EL (cell line): ENCODE measurements at regions not wholly inside any gene's neighbourhood (a gene's known extent, or its start where the extent isn't known, plus 50 kb on each side); places are given as distances from the start of the nearest gene placed in this dataset.

Experiments used
- DNase-seq: peaks from one replicate; pipeline ENCODE4 v3.0.0-alpha.2; 2016

DNA sequence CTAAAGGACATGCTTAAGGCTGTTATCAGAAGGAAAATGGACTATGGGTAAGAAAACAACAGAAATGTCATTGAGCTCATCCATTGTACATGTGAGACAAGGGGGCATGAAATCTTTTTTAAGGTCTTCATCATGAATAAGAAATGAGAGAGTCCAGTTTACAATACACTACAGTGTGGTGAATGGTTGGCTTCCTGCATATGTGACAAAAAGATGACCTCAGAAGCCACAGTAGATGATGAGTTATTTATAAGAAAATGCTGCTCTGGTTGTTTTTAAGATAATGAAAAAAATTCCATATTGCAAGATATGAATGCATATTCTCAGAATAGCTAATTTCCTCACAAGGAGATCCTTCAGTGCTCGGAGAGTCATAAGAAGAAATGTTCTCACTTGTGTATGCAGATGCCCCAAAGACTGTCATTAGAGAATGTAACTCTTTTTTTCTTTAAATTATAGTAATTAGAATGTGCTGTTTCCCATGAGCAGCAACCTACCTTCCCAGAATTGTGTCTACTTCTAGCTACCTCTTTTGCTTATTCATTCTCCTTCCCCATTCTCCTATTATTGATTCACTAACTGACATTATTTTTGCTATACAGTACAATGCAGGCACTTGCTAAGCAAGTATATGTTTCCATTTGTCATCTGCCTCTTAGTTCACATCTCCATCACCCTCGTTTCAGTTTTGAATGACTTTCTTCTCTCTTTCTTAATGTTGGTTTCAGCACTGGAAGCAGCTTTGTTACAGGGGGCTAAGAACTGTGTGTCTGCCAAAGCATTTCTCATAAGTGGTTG, 152.0 kb upstream of the PEX5L start:
- no peak for DNase-seq

DNA sequence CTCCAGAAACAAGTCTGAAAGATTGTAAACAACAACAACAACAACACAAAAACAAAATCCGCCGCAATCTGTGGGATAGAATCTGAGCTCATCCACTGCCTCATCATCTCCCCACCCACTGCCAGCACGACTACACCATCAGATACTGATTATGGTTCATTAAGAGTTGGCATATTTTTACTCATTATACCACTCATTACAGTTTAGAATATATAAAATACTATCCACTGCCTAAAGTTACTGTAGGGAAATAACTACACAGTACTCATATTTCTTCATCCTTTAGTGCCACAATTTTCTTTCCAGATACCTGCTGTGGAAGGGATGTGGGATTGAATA, 152.5 kb upstream of the PEX5L start:
- DNase-seq, result no peak

DNA sequence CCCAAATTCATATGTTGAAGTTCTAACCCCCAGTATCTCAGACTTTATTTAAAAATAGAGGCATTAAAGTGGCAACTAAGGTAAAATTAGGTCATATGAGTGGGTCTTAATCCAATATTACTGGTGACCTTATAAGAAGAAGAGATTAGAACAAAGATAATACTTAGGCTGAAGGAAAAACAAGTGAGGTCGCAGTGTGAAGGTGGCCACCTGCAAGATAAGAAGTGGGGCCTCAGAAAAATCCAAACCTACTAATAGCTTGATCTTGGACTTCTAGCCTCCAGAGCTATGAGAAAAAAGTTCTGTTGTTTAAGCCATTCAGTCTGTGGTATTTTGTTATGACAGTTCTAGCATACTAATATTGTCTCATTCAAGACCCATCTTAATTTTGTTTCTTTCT, 159.9 kb upstream of the PEX5L start:
- no peak for DNase-seq

DNA sequence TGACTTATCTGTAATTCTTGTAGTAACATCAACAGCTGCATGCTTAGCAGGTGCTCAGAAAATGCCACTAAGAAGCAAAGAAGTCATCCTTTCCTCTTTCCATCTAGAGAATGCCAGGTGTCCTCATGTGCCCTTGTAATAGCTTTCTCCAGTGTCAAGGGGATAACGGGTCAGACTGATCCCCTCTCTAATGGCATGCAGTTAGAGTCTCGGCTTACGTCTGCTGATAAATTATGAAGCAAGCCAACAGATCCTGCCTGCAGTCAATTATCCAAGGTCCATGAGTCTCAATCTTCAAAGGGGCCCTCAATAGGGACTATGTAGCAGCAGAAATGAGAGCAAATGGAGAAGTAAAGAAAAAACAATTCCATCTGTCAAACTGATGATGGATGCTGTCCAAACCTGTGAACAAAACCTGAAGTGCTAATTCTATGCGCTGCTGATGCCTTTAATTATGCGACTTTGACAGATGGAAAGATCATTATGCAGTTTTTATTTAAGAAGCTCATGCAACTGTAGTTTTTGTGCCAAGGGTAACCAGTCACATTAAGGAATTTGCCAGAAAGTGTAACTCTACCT, 162.8 kb upstream of the PEX5L start:
- DNase-seq, result no peak

- no peak for DNase-seq
Measured at GRCh38 chr3:180215866-180216265, 179.1 kb upstream of the PEX5L start.

DNA sequence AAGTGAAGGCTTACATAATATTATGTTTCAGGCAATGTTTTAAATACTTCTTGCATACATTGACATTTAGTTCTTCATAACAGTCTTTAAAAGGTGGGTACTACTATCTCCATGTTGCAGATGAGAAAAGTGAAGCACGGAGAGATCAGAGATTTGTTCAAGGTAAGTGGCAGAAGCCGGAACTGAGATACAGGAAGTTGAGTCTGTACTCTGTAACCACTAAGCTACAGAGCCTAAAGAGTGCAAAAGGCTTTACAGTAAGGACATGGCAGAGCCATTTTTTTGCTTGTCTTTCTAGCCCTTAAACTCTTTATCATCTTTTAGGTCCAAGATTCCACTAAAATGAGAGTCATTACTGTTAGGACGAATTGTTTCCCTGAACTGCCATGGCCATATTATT, 186.5 kb upstream of the PEX5L start:
- no peak for DNase-seq

GRCh38 chr3:180229113-180229512, 192.4 kb upstream of the PEX5L start:
- DNase-seq, result no peak

DNA sequence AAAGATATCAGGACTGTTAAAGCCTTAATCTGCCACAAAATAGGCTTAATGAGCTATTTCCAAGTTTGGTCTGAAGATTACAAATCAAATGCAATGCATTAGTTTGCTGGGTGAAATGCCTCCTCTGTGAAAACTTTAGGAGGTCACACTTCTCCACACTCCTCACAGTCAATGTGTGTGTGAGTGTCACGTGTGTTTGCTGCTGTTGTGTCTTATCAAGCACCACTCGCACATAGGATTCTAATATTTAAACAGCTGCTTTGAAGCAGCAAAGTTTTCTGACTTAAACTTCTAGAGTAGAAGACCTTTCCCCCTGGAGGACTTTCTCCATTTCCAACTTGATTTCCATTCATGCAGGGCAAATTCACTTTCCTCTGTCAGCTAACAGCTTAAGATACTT, 203.2 kb upstream of the PEX5L start:
- DNase-seq, result no peak

- DNase-seq, result no peak
Measured at GRCh38 chr3:180246688-180247195, 210.0 kb upstream of the PEX5L start.

DNA sequence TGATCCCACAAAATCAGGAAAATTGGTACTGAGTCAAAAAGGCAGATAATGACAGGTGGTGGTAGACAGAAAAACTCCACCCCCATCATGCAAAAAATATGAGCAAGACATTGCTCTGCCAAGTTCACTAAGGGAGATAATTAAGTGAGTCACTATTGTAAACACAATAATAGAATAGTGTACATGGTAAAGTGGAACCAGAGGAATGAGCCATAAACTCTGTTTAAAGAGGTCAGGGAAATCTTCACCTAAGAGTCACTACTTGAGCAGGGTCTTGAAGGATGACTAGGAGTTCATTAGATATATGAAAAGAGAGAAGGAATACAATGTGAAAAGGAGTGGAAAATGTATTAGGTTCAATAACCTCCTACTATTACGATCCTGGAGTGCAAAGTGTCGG, 213.4 kb upstream of the PEX5L start:
- DNase-seq, result peak; percentile 35

- no peak for DNase-seq
Measured at GRCh38 chr3:180252683-180253082, 215.9 kb upstream of the PEX5L start.

GRCh38 chr3:180253283-180253682, 216.5 kb upstream of the PEX5L start:
- DNase-seq, result no peak

GRCh38 chr3:180264479-180264878, 227.7 kb upstream of the PEX5L start:
- no peak for DNase-seq

- peak; percentile 24 for DNase-seq
Measured at GRCh38 chr3:180265551-180265950, 228.8 kb upstream of the PEX5L start.

- peak; percentile 9 for DNase-seq
Measured at GRCh38 chr3:180267202-180267843, 230.6 kb upstream of the PEX5L start.

- DNase-seq, result no peak
Measured at GRCh38 chr3:180274536-180274935, 237.8 kb upstream of the PEX5L start.

GRCh38 chr3:180275176-180275575, 238.4 kb upstream of the PEX5L start:
- DNase-seq, result no peak

- peak; percentile 6 for DNase-seq
Measured at GRCh38 chr3:180277041-180277440, 240.3 kb upstream of the PEX5L start.

DNA sequence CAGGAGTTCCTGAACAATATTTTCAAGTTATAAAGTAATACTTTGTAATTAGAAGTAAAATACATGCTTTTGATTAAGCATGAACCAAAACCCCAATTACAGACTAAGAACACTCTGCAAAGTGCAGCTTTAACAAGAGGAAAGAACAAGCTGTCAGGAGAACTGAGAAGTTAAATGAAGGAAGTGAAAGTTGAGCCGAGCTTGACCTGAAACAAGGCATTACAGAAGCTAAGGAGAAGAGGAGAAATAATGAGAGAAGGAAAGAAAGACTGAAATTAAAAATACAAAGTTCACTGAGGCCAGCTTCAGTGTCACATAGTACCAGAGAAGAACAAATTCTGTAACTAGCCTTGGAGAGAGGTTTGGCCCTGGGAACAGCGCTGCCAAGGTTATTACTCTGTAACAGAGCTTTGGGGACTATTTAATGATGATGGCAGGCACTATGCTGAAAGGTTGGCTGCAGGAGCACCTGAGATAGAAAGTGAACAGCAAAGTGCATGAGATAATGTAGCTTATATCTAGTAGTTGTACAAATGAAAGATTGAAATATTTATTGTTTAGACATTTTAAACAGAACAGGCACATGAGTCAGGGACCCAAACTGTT, 241.9 kb upstream of the PEX5L start:
- no peak for DNase-seq

DNA sequence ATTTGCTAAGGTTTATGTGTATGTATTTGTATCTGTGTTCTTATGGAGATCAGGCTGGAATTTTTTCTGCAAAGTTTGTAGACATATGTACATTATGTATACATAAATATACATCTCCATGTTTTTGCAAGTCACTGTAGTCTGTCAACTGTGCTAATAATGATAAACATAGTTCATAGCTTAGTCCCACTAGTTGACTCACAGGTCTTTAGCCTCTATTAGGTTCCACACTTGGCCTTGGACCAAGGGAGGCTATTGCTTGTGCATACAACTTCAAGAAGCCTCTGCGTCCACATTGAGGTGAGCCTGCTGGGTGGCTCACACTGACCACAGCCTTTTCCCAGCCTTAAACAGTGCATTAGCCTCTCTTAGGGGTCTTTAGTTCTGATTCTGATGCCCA, 243.8 kb upstream of the PEX5L start:
- peak; percentile 34 for DNase-seq

GRCh38 chr3:180282386-180282785, 245.6 kb upstream of the PEX5L start:
- DNase-seq, result no peak

GRCh38 chr3:180283251-180283650, 246.5 kb upstream of the PEX5L start:
- DNase-seq, result no peak

GRCh38 chr3:180284331-180285110, 247.8 kb upstream of the PEX5L start:
- peak; percentile 7 for DNase-seq
